H54 (cell line): ENCODE measurements at regions not wholly inside any gene's neighbourhood (a gene's known extent, or its start where the extent isn't known, plus 50 kb on each side); places are given as distances from the start of the nearest gene placed in this dataset.

Source experiments
- DNase-seq: peaks from one replicate; pipeline ENCODE4 v3.0.0; 2011; ENCODE audit warnings: low spot score, mixed read lengths; ENCODE audit not compliant: insufficient read length
- FAIRE-seq: peaks from 3 replicates; lab custom pipeline; 2011; peaks lifted over from hg19 to GRCh38; lab: Jason Lieb, UNC
- POLR2A ChIP-seq: IDR thresholded peaks from 2 replicates; pipeline ENCODE4 v1.6.1; 2011; ENCODE audit warnings: low read depth, mild to moderate bottlenecking, low read length

- FAIRE-seq (no peak), DNase-seq (no peak)
- TF ChIP-seq POLR2A, result no peak
Measured at GRCh38 chr2:59684116-59684770, 869.2 kb downstream of the BCL11A start.

DNA sequence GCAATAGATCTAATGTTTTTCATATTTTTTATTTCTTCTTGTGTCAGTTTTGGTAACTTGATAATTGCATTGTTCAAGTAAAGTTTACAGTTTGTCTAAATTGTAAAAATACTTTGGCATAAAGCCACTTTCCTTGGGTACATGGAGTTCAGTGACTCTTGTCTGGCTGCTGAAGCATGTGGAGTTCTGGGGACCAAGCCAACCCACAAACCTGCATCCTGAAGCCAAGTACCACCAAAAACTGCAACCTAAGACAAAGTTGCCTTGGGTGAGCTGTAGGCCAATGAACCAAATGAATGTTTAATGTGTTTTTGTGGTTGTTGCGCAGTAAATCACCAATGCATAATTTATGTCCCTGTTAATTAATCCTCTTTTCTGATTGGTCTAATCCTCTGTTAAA lies 872.6 kb downstream of the BCL11A start:
- TF ChIP-seq POLR2A, result no peak
- FAIRE-seq (no peak), DNase-seq (no peak)

- FAIRE-seq, result no peak
- no peak for DNase-seq
- TF ChIP-seq POLR2A, result no peak
Measured at GRCh38 chr2:59677158-59677557, 876.3 kb downstream of the BCL11A start.

DNA sequence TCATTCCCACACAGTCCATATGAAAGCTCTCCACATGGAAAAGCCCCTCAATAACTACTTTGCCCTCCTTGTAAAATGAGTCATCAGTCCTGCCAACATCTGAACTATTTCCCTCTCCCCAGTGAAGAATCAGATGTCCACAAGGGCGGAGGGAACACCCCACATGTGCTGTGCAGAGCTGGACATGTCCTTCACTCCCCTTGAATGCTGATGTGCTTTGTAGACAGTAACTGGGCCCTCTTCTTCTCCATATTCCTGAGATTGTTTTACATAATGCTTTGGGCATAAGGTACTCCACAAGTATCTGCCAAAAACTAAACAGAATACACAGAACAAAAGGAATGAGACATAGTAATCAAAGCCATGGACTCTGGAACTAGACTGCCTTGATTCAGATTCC lies 879.4 kb downstream of the BCL11A start:
- FAIRE-seq, result no peak
- DNase-seq, result no peak
- no peak for TF ChIP-seq POLR2A

DNA sequence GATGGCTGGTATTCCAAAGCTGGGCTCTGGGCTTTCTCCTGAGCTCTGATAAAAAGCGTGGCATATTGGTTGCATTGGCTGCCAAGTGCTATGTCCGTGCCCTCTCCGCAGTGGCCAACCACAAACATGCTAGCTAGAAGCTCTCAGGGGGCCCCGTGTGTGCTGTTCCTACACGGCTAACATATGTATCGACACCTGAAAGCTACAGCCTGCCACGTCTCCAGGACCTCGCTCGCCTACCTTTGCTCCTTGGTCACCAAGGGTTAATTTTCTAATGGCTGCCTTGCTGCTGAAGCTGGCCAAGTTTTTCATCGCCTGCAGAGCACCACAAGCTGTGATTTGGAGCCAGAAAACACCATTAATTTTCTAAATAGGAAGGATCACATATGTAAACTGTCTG lies 888.4 kb downstream of the BCL11A start:
- DNase-seq, result no peak
- no peak for FAIRE-seq

GRCh38 chr2:59662127-59662861 lies 891.2 kb downstream of the BCL11A start:
- FAIRE-seq (no peak), DNase-seq (no peak)
- TF ChIP-seq POLR2A, result no peak

More for the DNA sequence above, 888.4 kb downstream of the BCL11A start:
- no peak for TF ChIP-seq POLR2A

- DNase-seq (no peak), FAIRE-seq (no peak)
- no peak for TF ChIP-seq POLR2A
Measured at GRCh38 chr2:59660262-59660661, 893.2 kb downstream of the BCL11A start.

GRCh38 chr2:59658906-59659635 lies 894.4 kb downstream of the BCL11A start:
- FAIRE-seq, result no peak
- no peak for TF ChIP-seq POLR2A
- DNase-seq, result no peak

GRCh38 chr2:59655809-59656208 lies 897.6 kb downstream of the BCL11A start:
- DNase-seq, result no peak
- FAIRE-seq, result no peak
- TF ChIP-seq POLR2A, result no peak

DNA sequence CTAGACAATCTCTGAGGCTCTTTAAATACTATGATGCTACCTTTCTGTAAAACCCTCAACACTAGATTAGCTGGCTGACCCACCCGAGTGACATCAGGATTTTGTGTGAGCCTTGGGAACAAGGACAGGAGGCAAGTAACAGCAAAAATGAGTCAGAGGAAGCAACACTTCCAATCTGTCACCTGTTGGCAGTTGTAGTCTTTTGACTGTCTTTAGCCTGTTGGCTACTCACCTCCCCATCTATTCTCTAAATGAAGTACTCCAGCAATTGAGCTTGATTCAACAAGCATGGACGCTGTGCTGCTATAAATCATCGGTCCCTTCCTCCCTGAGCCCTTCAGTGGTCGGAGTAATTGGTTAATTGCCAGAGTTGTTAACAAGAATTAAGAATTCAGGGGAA lies 898.7 kb downstream of the BCL11A start:
- no peak for DNase-seq
- no peak for FAIRE-seq
- TF ChIP-seq POLR2A, result no peak

DNA sequence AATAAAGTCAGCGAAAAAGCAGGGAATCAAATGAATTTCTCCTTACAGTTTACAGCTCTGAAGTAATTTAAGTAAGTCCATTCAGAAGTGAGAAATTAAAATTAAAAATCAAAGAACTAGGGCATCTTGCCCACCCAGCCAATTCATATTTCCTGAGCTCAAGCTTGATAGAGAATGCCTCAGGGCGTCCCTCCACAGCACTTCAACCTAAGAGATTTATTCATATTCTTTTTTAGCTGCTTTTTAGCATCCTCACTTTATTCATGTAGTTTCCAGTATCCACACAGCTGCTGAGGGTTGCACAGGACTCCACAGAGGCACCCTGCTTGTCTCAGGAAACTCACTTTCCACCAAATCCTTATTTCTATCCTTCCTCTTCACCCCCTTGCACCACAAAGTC lies 900.3 kb downstream of the BCL11A start:
- DNase-seq (no peak), FAIRE-seq (no peak)
- TF ChIP-seq POLR2A, result no peak

- DNase-seq, result no peak
- TF ChIP-seq POLR2A, result no peak
- no peak for FAIRE-seq
Measured at GRCh38 chr2:59630789-59631188, 922.7 kb downstream of the BCL11A start.

GRCh38 chr2:59627599-59627998 lies 925.9 kb downstream of the BCL11A start:
- no peak for DNase-seq
- TF ChIP-seq POLR2A, result no peak
- no peak for FAIRE-seq

- TF ChIP-seq POLR2A, result no peak
- DNase-seq, result no peak
- no peak for FAIRE-seq
Measured at GRCh38 chr2:59622599-59623308, 930.7 kb downstream of the BCL11A start.
